ENCODE measurements at regions not wholly inside any gene's neighbourhood (a gene's known extent, or its start where the extent isn't known, plus 50 kb on each side); places are given as distances from the start of the nearest gene placed in this dataset.

GRCh38 chr12:58238411-58238810, 297.0 kb downstream of the ATP23 start:
- no peak for TF ChIP-seq POLR2A (IDR thresholded peaks at IDR 0.05)
- TF ChIP-seq, protein P1, sequence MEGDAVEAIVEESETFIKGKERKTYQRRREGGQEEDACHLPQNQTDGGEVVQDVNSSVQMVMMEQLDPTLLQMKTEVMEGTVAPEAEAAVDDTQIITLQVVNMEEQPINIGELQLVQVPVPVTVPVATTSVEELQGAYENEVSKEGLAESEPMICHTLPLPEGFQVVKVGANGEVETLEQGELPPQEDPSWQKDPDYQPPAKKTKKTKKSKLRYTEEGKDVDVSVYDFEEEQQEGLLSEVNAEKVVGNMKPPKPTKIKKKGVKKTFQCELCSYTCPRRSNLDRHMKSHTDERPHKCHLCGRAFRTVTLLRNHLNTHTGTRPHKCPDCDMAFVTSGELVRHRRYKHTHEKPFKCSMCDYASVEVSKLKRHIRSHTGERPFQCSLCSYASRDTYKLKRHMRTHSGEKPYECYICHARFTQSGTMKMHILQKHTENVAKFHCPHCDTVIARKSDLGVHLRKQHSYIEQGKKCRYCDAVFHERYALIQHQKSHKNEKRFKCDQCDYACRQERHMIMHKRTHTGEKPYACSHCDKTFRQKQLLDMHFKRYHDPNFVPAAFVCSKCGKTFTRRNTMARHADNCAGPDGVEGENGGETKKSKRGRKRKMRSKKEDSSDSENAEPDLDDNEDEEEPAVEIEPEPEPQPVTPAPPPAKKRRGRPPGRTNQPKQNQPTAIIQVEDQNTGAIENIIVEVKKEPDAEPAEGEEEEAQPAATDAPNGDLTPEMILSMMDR (IDR thresholded peaks at IDR 0.05): no peak
- intact Hi-C loops (cut with DNase I): no loop called here
- peaks cover 0 to 4% (median 0%) of the 10 kb centered on the region in 12 donors for H3K4me1 ChIP-seq
- no peak for DNase-seq
- no peak for ATAC-seq
- H3K27me3 ChIP-seq: no peaks in the 10 kb centered on the region
- no peak overlapping the region for H3K27ac ChIP-seq
- H3K36me3 ChIP-seq: no peaks in the 10 kb centered on the region
- WGBS, 4 donors: 76 to 84% (median 82%) methylated on average over 3 of the region's 3 CpGs
- no peaks in the 10 kb centered on the region for H3K9me3 ChIP-seq
- H3K4me3 ChIP-seq: no peak overlapping the region

GRCh38 chr12:58241099-58241498, 299.7 kb downstream of the ATP23 start:
- no peaks in the 10 kb centered on the region for H3K36me3 ChIP-seq
- DNase-seq (no peak), ATAC-seq (no peak)
- H3K4me3 ChIP-seq: no peak overlapping the region
- no peaks in the 10 kb centered on the region for H3K4me1 ChIP-seq
- H3K27ac ChIP-seq: no peak overlapping the region
- intact Hi-C loops (cut with DNase I): no loop called here
- TF ChIP-seq POLR2A (IDR thresholded peaks at IDR 0.05): no peak
- TF ChIP-seq, protein P1 (IDR thresholded peaks at IDR 0.05): no peak
- no peaks in the 10 kb centered on the region for H3K27me3 ChIP-seq
- 90 to 96% (median 95%) methylated on average over 5 of the region's 5 CpGs for WGBS, 4 donors
- H3K9me3 ChIP-seq: no peaks in the 10 kb centered on the region

DNA sequence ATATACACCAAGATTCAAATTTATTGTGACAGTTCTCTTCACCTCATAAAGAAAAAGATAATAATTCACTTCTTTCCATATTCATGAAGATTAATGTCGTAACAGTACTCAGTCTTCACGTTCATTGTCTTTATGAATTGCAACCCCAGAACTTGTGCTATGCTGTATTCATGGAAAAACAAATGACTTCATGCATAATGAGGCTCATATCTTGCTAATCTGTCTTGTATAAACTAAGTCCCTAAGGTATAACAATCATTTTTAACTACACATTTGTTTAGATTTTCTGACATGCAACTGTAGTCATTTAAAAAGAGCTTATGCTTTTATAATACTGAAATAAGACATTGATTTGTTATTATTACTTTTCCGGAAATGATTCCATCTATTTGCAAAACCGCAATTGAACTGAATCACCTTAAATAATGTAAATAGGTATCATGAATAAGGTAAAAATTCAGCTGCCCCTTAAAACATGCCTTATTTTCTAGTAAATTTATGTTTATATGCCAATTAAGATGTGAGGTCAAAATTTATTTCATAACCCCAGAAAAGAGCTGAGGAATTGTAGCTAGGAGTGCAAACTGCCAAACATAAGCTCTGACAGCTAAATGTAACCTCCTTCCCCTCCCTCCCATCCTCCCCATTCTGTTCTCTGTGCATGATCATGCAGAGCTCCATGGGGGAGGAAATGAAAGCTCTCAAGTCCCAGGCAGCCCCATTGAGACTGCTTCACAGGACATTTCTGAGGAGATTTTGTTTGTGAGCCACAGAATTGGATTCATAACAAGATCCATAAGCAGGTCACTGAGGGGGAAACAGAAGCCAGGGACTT, 301.6 kb downstream of the ATP23 start:
- no peaks in the 10 kb centered on the region for H3K36me3 ChIP-seq
- H3K4me3 ChIP-seq: no peak overlapping the region
- no peaks in the 10 kb centered on the region for H3K27me3 ChIP-seq
- 75 to 87% (median 80%) methylated on average over 4 of the region's 4 CpGs for WGBS, 4 donors
- H3K27ac ChIP-seq: no peak overlapping the region
- H3K4me1 ChIP-seq: no peaks in the 10 kb centered on the region
- H3K9me3 ChIP-seq: no peaks in the 10 kb centered on the region
- DNase-seq (no peak), ATAC-seq (no peak)
- TF ChIP-seq POLR2A (IDR thresholded peaks at IDR 0.05): no peak
- TF ChIP-seq, protein P1 (IDR thresholded peaks at IDR 0.05): no peak
- intact Hi-C loops (cut with DNase I): no loop called here

DNA sequence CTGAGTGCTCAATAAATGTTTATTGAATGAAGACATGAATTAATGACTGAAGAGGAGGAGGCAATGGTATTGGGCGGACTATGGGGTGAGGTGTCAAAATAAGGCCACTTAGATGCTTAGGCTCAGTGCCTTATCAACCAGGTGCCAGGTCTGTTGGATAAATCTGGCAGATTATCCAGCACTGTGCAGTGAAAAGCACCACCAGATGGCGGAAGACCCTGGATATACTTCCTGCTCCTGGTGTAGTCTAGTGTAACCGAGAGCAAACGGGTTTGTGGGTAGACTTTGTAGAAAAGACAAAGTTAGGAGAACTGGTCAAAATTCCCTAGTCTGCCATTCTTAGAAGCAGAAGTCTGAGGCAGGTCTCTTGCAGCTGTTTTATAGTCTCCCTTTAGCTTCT, 306.3 kb downstream of the ATP23 start:
- Histone ChIP-seq H3K4me3 (no peak overlapping the region), H3K36me3 (no peaks in the 10 kb centered on the region), H3K27ac (no peak overlapping the region), H3K4me1 (peaks cover 0 to 16% (median 10%) of the 10 kb centered on the region in 12 donors), H3K9me3 (no peaks in the 10 kb centered on the region), H3K27me3 (no peaks in the 10 kb centered on the region)
- WGBS, 4 donors: 92 to 96% (median 95%) methylated on average over 4 of the region's 4 CpGs
- intact Hi-C loops (cut with DNase I): no loop called here
- TF ChIP-seq, protein P1 (IDR thresholded peaks at IDR 0.05): no peak
- TF ChIP-seq POLR2A (IDR thresholded peaks at IDR 0.05): no peak
- ATAC-seq (no peak), DNase-seq (no peak)
